ENCODE measurements at regions not wholly inside any gene's neighbourhood (a gene's known extent, or its start where the extent isn't known, plus 50 kb on each side); places are given as distances from the start of the nearest gene placed in this dataset.
"Not testable (repeated sequence)": the region's sequence is repeated elsewhere in the genome, so short reads cannot be mapped to it uniquely, and the experiment has no call there.

DNA sequence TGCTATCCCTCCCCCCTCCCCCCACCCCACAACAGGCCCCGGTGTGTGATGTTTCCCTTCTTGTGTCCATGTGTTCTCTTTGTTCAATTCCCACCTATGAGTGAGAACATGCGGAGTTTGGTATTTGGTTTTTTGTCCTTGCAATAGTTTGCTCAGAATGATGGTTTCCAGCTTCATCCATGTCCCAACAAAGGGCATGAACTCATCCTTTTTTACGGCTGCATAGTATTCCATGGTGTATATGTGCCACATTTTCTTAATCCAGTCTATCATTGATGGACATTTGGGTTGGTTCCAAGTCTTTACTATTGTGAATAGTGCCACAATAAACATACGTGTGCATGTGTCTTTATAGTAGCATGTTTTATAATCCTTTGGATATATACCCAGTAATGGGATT is 98.3 kb upstream of the DPH5 start:
- not testable (repeated sequence) for DNase-seq (ENCODE audit: low read depth in 2 of 2)

DNA sequence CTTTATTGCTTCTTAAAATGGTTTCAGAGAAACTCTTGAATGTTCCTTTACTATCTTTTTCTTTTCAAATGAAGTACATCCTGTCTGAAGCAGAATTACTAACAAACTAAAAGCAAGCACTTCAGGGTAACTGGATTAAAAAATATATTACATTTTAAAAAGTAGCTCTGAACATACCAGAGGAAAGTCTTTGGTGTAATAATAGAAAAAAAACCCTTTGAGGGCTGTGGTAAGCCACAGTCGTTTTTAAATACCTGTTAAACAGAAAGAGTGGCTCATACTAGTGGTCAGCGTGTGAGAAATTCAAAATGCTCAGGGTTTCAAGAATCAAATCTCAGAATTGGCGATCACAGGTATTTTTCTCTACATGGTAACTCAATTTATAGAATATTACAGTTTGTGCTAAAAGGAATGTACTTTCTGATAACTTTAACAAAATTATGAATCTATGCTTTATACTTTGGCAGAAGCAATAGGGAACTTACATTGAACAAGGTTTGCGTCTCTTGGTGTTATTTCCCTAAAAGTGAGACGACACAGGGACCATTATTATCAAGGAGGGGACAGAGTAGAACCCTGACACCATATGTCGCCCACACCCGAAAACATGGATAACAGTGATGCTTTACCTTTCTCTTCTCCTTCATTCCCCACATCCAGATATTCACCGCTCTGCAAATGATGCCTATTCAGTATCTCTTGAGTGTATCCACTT is 97.0 kb upstream of the DPH5 start:
- DNase-seq (ENCODE audit: low read depth in 2 of 2): no peak

DNA sequence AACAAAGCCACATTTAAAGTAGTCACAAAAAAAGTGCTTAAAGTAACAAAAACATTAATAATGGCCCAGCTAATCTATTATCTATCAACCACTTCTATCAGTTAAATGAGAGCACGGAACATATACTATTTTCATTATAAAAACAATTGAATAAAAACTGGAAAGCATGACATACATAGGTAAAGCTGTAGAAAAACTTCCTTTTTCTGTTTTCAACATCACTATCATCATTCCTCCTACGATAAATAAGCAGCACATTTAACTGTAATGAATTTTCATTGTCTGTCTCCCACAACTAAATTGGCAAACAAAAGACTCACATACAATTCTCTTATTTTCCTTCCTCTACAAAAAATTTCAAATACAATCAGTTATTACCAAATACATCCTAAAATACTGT is 96.4 kb upstream of the DPH5 start:
- DNase-seq (ENCODE audit: low read depth in 2 of 2): no peak

DNA sequence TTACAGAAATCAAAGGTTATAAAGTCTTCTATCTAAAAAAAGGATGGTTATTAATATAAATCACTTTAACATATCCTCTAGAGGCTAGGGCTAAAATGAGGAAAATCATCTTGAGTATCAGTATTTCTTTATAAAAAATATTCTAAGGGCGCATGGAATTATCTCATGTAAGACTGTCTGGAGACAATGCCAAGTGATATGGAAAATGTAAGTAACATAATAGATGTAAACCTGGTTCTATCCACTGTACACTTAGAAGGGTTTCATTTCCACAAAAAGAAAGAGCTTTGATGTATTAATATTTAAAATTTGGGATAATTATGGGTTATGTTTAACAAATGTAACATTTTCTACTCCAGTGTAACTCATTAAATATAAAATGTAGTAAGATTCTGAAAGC is 95.9 kb upstream of the DPH5 start:
- DNase-seq (ENCODE audit: low read depth in 2 of 2): no peak

DNA sequence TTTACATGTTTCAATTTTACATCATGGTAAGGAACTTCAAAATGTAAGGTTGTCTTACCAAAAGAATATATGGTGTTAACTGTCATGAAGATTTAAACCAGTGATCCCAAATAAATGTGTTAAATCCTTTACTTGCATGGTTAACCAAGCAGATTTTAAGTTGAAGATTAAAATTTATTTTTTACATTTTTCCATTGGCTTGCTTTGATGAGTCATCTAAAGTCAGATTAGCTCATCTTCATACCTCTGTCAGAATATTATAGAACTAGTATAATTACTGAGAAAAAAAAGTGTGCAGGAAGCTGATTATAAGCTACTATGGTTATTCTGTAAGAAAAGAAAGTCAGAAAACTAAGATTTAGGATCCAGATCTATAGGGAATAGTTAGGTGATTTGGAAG is 95.3 kb upstream of the DPH5 start:
- DNase-seq (ENCODE audit: low read depth in 2 of 2): no peak

DNA sequence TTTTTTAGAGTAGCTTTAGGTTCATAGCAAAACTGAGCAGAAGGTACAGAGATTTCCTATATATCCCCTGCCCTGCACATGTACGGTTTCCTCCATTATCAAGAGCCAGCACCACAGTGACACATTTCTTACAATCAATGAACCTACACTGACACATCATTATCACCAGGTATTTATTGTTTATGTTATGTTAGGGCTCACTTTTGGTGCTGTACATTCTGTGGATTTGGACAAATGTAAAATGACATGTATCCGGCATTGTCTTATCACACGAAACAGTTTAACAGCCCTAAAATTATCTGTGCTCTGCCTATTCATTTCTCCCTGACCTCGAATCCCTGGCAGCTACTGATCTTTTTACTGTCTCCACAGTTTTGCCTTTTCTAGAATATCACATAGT is 93.7 kb upstream of the DPH5 start:
- no peak for DNase-seq (ENCODE audit: low read depth in 2 of 2)

DNA sequence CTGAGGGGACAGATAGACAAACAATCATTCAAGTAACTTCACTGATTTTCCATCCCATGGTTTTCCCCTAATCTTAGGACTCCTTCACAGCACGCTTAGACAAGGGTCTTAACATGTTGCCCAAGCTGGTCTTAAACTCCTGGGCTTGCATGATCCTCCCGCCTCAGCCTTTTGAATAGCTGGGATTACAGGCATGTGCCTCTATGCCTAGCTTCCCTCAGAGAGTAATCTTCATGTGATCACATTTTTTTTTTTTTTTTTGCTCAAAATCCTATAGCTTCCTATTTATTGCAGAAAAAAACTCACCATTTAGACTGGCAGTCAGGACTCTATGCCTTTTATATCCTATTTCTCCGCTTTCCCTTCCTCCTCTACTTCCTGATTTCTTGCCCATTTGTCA is 90.4 kb upstream of the DPH5 start:
- DNase-seq (ENCODE audit: low read depth in 2 of 2): no peak

DNA sequence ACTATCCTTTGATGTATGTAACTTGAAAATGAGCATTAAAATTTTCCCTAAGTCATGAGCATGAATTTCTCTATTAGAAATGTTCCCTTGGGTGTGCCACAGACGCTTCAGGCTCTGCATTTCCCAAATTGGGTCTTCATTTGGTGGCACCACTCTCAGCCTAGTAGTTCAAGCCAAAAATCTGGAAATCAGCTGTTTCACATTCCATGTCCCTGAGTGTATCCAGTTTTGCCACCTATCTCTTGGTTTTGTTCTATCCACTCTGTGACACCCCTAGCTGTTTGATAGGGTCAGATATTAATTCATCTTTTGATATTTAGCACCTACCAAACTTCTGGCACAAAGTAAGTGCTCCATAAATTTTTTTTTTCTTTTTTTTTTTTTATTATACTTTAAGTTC is 89.5 kb upstream of the DPH5 start:
- no peak for DNase-seq (ENCODE audit: low read depth in 2 of 2)

DNA sequence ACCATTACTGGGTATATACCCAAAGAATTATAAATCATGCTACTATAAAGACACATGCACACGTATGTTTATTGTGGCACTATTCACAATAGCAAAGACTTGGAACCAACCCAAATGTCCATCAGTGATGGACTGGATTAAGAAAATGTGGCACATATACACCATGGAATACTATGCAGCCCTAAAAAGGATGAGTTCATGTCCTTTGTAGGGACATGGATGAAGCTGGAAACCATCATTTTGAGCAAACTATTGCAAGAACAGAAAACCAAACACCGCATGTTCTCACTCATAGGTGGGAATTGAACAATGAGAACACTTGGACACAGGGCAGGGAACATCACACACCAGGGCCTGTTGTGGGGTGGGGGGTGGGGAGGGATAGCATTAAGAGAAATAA is 88.5 kb upstream of the DPH5 start:
- not testable (repeated sequence) for DNase-seq (ENCODE audit: low read depth in 2 of 2)

DNA sequence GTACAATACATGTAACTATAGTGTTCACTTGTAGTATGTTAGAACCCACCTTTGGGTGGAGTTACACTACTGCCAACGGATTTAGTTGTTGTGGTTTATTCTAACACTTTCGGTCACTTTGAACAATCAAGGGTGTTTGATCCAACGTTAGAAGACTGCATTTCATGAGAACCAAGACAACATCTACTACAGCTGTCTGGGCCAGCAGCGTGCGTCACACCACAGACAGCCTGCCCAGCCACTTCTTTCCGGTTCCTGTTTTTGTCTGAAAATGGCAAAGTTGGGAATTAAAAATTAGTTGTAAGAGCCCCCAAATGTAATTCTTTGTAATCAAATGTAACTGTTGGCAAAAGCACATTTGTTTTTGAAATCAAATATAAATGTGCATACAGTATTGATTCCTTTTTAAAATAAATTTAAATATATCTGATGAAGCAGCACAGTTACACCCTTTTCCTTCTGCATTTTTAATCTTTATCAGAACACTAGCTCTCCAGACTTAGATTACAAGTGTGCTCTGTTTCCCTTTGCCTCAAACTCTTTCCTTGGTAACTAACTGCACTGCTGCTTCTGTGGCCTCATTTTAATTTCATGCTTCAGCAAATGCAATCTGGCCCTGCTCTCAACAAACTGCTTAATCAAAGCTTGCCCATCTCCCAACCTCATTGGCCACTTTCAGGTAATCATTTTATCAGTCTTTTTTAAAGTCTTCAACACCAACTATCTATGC is 86.6 kb upstream of the DPH5 start:
- peak; percentile 35 to 50 for DNase-seq (ENCODE audit: low read depth in 2 of 2)

DNA sequence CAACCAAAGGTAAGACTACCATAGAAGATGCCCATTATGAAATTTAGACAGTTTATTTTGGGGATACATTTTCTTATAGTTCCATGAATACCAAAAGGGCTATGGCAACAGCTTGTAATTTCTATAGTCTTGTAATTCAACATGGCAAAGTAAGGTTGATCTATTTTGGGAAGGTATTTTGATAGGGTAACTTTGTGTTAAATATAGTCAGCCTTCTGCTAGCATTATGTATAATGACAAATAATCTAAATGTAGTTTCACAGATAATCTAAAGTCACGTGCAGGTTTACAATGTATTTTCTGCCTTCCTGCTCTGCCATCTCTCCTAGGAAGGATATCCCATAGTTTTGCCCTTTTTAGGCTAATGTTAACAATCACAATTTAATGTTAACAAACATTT is 85.9 kb upstream of the DPH5 start:
- no peak for DNase-seq (ENCODE audit: low read depth in 2 of 2)

DNA sequence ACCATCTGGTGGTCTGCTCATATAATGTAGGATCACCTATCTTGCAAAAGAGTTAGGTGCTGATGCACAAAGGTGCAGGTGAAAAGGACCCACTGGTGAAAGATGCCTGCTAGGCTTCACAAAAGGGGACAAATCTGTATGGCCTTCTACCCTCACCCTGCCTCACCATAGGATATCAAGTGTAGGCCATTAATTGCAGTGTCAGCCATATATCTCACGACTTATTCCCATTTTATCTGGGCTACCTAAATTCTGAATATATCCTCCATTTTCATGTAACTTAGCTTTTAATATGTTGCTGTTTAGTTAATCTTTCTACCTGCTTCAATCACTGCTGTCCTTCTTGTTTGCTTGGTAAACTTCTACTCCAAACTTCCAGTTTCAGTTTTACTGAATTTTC is 84.2 kb upstream of the DPH5 start:
- DNase-seq (ENCODE audit: low read depth in 2 of 2): no peak

DNA sequence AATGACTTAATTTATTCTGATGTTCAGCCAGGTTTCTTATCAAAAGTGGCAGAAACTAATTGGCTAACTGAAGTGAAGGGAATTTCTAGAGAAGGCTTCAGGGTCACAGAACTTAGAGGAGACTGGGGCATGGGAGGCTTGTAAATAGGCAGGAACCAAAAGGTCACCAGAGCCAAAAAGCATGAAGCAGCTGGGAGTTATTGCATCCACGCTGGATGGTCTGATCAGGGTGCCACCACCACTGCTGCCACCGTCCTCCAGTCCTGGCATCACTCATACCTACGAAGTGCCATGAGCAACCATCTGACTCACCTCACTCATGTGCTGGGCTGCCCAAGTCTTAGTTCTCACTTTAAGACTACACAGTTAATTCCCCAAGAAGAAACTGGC is 82.5 kb upstream of the DPH5 start:
- no peak for DNase-seq (ENCODE audit: low read depth in 2 of 2)

DNA sequence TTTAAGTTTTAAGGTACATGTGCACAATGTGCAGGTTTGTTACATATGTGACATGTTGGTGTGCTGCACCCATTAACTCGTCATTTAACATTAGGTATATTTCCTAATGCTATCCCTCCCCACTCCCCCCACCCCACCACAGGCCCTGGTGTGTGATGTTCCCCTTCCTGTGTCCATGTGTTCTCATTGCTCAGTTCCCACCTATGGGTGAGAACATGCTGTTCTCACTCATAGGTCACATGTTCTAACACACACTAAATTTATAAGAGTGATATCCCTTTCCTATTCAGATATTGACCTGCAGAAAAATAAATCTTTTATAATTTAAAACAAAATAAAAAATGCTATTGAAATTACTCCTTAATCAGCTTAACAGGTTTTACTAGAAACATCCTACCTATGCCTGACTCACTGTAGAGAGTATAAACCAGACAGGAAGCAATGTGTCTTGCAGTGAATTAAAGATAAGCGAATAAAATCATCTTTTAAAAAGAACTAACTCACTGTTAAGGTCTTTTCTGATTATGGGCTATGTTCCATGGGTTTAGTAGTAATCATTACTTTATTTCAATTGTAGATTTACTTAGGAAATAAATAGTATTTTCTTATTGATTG is 82.0 kb upstream of the DPH5 start:
- DNase-seq (ENCODE audit: low read depth in 2 of 2): no peak

DNA sequence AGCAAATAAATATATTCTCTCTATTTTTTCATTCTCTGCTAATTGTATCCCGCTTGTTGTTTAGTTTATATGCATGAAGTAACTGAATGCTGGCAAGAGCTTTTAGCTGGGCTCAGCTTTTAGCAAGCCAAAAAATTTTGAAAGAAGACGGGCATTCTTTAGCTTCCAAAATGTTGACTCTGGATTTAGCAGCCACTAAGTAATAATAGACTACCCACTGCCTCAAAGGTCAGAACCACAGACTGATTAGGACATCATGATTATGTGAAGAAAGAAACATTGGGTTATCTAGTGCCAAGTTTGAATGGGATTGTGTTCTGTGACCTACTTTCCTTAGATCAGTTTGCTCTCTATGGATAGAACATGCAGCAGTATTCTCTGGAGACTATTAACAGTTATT is 80.3 kb upstream of the DPH5 start:
- no peak for DNase-seq (ENCODE audit: low read depth in 2 of 2)

DNA sequence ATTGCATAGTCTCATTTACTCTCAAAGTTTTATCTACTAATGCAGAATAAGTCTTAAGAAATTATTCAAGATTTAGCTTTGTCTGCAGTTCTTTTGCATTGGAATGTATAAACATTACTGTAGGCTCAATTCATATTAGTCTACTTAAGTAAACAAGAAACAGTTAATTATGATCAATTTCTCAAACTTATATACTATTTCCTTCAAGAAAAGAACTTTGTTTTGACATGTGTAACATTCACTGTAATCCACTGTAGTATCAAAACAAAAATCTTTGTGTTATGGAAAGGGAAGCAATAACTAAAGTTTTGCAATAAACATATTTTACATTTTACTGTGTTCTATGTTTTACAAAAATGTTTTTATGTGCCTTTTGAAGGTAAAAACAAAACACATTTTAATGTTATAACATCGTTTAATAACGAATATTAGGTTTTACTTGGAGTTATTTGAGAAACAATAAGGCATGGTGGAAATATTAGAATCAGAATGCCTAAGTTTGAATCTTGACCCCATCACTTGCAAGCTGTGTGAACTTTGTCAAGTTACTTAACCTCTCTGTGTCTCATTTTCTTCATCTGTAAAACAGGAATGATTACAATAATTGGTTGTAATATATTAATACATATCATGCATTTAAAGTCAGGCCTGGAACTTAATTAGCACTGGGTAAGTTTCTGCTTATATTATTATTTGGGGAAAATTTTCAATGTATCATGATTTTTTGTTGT is 77.0 kb upstream of the DPH5 start:
- DNase-seq (ENCODE audit: low read depth in 2 of 2): no peak

DNA sequence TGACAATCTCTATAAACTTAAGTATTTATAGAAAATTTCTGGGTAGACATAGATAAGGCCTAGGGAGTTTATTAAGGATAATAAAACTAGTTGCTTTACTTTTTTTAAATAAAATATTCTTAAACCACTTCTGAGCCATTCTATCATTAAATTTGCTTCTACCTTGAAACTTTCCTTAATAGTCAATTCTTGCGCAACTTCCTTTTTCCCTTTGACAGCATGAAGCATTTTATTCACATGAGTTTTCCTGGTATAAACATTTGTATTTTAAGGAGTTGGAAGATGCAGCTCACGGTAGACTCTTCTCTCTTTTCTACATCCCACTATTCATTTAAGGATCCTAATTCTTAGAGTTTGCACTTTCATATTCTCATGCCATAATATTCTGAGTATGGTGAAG is 75.8 kb upstream of the DPH5 start:
- no peak for DNase-seq (ENCODE audit: low read depth in 2 of 2)

DNA sequence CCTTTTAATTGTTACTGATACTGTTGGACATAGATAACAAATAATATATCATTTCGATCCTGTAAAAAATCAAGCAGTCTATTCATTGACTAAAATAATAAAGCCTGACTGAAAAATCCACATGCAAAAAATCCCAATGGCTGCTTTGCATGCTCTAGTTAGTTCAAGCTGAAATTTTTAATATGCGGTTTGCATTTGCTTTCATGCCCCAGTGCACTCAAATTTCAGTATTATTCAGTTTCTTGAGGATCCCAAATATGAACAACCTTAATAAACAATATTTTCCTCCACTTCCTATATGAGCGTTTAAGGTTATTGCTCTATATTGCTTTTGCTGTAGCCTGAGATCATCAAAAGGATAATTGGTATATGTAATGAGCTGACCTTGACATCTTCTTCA is 75.1 kb upstream of the DPH5 start:
- no peak for DNase-seq (ENCODE audit: low read depth in 2 of 2)

DNA sequence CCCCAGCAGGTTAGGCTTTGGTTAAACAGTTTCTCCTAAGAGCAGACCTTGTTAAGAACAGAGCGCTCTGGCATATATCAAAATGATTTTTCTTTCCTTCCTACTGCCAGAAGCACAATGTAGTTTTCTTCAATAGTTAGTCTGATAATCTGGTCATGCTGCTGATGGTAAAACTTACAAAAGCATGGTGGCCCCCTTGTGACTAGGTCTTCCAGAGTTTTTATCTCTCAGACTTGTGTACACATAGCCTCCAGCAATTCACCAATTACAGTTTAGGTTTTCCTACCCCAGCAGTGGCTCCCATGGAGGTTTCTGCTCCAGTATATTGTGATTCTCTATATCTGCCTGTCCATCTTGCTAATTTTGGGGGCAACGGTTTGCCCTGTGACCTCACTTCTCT is 73.3 kb upstream of the DPH5 start:
- DNase-seq (ENCODE audit: low read depth in 2 of 2): no peak

DNA sequence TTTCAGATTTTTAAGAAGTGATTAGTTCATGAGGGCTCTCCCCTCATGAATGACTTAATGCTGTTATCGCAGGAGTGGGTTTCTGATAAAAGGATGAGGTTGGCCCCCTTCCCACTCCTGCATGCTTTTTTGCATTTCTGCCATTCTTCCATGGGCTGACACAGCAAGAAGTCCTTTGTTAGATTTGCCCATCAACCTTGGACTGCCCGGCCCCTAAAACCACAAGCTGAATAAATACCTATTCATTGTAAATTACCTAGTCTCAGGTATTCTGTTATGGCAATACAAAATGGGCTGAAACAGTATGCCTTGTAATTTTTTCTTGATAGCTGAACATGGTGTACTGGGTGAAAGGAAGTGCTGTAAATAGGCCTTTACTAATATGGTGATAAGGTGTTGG is 72.7 kb upstream of the DPH5 start:
- DNase-seq (ENCODE audit: low read depth in 2 of 2): no peak

DNA sequence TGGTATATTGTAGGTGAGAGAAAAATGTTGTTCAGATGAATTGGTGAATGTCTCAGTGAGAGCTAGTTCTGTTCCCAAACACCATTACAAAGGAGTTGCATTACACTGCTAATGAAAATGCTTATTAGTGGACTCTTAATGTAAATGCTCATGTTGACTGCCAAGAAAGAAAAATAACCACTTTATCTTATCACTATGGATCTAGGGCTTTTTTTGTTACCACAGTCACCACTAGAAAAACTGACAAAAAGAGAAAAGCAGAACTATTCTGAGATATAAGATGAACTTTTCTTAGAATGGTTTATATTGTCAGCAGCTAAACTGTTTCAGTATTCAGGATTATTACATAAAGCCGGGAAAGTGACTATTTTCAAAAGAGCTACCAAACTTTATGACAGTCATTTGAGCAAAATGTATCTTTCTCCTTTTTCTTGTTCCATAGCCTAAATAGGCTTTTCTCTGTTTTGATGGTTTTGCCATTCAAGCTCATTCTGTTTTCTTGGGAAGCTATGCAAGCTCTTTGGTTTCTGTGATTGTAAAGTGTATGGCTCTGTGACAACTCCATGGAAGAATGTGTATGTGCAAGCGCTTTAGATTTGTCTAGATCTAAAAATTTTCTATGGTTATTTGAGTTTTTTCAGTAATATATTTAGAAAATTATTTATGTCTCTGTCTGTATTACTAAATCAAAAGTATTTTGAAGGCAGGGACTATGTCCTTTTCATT is 64.2 kb upstream of the DPH5 start:
- no peak for DNase-seq (ENCODE audit: low read depth in 2 of 2)

DNA sequence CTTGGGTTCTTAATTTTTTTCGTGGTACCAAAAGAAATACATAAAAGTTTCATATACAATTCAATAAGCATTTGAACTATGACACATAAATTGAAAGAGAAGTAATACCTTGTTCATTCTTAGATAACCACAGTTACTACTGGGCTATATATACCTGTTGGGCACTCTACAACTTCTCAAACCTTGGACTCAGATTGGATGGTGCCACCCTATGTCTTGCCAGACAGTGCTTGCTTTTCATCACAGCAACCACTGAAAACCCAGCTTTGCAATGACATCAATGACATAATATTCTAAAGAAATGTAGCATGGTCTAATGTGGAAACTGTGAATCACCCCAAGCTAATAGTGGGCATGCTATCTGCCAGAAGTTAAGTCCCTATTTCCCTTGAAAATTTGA is 62.8 kb upstream of the DPH5 start:
- DNase-seq (ENCODE audit: low read depth in 2 of 2): no peak
